BE2C (cell line): ENCODE measurements at regions not wholly inside any gene's neighbourhood (a gene's known extent, or its start where the extent isn't known, plus 50 kb on each side); places are given as distances from the start of the nearest gene placed in this dataset.

ENCODE experiments used
- DNase-seq: peaks from one replicate; pipeline ENCODE4 v3.0.0-alpha.2; 2020
- H3K27me3 ChIP-seq: fragments of 250-450 bp; sonication (Bioruptor Pico); 2 replicates; pipeline ENCODE4 v1.5.1; 2020; ENCODE audit warnings: mild to moderate bottlenecking
- H3K36me3 ChIP-seq: fragments of 250-450 bp; sonication (Bioruptor Pico); 2 replicates; pipeline ENCODE4 v1.5.1; 2020; ENCODE audit warnings: mild to moderate bottlenecking
- H3K4me1 ChIP-seq: fragments of 250-450 bp; sonication (Bioruptor Pico); 2 replicates; pipeline ENCODE4 v1.5.1; 2020
- H3K4me3 ChIP-seq: 2 replicates; pipeline ENCODE4 v1.5.1; 2011; ENCODE audit warnings: low read depth, low read length
- H3K9me3 ChIP-seq: fragments of 250-450 bp; sonication (Bioruptor Pico); 2 replicates; pipeline ENCODE4 v1.5.1; 2020
- TF ChIP-seq, protein P1 (sequence below): IDR thresholded peaks from 2 replicates; pipeline ENCODE4 v1.5.1; 2012; ENCODE audit warnings: mild to moderate bottlenecking, low read depth, low read length

DNA sequence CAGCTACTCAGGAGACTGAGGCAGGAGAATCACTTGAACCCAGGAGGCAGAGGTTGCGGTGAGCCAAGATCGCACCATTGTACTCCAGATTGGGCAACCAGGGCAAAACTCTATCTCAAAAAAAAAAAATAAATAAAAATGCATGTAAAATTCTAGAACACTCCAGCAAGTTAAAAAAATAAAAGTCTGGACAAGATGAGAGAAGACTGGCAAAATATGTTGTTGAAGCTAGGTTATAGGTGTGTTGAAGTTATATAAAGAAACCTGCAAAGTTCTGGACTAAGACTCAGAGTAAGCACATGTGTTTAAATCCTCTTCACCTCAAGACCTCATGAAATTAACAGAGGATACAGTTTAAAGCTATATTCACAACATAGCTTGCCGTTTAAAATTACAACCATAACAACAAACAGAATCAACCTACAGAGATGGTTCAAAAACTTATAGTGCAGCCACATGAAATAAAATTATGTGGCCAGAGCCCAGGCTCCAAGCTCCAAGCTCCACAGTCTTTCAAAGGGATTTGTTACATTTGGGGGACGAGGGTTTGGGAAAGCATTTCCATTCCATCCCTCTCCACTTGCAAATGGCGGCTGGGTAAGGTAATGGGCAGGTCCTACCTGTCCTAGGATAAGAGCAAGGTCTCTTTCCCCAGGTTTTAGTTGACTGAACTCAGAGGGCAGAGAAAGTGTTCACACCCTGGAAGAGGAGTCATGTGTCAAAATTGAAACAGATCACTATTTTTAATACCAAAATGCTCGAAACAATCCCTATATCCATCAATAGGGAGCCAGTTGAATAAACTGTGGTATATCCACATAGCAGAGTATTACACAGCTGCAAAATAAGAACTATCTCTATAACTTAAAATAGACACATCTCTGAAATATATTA lies 59.9 kb upstream of the MYCN start:
- no peak for DNase-seq
- no peaks in the 10 kb centered on the region for H3K27me3 ChIP-seq
- H3K9me3 ChIP-seq: no peaks in the 10 kb centered on the region
- TF ChIP-seq, protein P1, sequence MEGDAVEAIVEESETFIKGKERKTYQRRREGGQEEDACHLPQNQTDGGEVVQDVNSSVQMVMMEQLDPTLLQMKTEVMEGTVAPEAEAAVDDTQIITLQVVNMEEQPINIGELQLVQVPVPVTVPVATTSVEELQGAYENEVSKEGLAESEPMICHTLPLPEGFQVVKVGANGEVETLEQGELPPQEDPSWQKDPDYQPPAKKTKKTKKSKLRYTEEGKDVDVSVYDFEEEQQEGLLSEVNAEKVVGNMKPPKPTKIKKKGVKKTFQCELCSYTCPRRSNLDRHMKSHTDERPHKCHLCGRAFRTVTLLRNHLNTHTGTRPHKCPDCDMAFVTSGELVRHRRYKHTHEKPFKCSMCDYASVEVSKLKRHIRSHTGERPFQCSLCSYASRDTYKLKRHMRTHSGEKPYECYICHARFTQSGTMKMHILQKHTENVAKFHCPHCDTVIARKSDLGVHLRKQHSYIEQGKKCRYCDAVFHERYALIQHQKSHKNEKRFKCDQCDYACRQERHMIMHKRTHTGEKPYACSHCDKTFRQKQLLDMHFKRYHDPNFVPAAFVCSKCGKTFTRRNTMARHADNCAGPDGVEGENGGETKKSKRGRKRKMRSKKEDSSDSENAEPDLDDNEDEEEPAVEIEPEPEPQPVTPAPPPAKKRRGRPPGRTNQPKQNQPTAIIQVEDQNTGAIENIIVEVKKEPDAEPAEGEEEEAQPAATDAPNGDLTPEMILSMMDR: no peak
- no peaks in the 10 kb centered on the region for H3K4me1 ChIP-seq
- H3K36me3 ChIP-seq: no peaks in the 10 kb centered on the region
- no peak overlapping the region for H3K4me3 ChIP-seq

DNA sequence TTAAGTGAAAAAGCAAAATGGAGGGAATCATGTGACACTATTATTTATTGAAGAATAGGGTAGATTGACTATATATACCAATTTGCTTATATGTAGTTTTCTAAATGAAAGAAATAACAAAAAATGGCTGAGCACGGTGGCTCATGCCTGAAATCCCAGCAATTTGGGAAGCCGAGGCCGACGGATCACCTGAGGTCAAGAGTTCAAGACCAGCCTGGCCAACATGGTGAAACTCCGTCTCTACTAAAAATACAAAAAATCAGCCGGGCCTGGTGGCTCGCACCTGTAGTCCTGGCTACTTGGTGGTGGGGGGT lies 59.3 kb upstream of the MYCN start:
- Histone ChIP-seq H3K36me3 (no peaks in the 10 kb centered on the region), H3K4me1 (no peaks in the 10 kb centered on the region), H3K27me3 (no peaks in the 10 kb centered on the region), H3K4me3 (no peak overlapping the region), H3K9me3 (no peaks in the 10 kb centered on the region)
- DNase-seq: no peak
- TF ChIP-seq, protein P1: no peak

DNA sequence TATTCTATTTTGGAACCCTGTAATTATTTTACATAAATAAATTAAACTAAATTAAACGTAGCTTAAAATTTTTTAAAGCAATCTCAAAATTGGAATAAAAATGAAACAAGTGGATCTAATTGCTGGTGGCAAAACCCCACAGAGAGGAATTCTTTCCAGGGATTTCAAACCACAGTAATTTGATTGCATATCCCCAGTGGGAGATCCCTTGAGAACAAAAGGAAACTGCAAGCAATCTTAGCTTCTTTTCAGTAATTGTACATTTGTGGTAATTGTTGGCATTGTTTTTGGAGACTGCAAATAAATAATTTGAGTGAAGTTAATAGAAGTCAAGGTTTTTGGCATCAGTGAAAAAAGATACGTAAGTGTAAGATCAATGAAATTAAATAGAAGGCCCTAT lies 58.7 kb upstream of the MYCN start:
- no peak for DNase-seq
- H3K4me3 ChIP-seq: no peak overlapping the region
- no peaks in the 10 kb centered on the region for H3K36me3 ChIP-seq
- no peaks in the 10 kb centered on the region for H3K4me1 ChIP-seq
- H3K27me3 ChIP-seq: no peaks in the 10 kb centered on the region
- TF ChIP-seq, protein P1: no peak
- no peaks in the 10 kb centered on the region for H3K9me3 ChIP-seq

DNA sequence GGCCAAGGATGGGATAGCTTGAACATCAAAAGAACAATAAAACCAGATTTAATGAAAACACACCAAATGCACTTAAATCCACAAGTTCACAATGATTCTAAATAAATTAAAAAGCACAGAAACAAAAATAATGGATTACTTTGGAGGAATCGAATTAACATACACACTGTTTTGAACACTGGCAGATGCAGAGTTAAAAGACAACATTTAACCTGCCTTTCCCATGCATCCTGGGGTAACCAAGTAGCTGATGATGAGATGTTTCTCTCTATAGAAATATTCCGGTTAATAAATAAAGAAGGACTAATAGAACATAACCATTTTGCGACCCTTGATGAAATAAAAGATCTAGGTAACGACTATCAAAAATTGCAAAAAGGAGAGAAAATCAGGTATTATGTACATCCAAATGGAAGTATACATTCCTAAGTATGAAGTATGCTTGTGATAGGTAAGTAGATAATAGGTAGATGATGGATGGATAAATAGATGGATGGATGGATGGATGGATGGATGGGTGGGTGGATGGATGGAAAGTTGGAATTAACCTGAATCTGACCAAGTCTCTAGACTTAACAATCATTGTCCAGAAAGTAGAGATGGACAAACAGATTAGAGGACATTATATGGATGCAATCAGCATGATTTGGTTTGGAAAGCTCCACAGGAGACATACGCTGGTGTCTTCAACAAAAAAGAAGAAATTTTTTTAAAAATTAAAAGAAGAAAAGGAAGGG lies 57.4 kb upstream of the MYCN start:
- no peaks in the 10 kb centered on the region for H3K9me3 ChIP-seq
- H3K4me3 ChIP-seq: no peak overlapping the region
- TF ChIP-seq, protein P1: no peak
- no peaks in the 10 kb centered on the region for H3K36me3 ChIP-seq
- H3K4me1 ChIP-seq: no peaks in the 10 kb centered on the region
- no peaks in the 10 kb centered on the region for H3K27me3 ChIP-seq
- DNase-seq: no peak

DNA sequence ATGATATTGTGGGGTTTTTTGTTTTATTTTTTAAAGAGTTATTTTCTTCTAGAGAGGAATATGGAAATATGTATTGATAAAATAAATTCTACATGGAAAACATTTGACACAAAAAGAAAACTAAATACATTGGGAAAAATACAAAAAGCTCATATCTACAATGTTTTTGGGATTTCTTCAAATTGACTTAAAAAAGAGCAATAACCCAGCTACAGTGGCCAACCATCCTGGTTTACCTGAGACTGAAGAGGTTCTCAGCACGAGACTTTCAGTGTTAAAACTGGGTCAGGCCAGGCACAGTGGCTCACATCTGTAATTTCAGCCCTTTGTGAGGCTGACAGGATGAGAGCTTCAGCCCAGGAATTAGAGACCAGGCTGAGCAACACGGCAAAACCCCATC lies 56.7 kb upstream of the MYCN start:
- DNase-seq: no peak
- no peaks in the 10 kb centered on the region for H3K9me3 ChIP-seq
- TF ChIP-seq, protein P1: no peak
- no peak overlapping the region for H3K4me3 ChIP-seq
- no peaks in the 10 kb centered on the region for H3K27me3 ChIP-seq
- no peaks in the 10 kb centered on the region for H3K36me3 ChIP-seq
- H3K4me1 ChIP-seq: no peaks in the 10 kb centered on the region

DNA sequence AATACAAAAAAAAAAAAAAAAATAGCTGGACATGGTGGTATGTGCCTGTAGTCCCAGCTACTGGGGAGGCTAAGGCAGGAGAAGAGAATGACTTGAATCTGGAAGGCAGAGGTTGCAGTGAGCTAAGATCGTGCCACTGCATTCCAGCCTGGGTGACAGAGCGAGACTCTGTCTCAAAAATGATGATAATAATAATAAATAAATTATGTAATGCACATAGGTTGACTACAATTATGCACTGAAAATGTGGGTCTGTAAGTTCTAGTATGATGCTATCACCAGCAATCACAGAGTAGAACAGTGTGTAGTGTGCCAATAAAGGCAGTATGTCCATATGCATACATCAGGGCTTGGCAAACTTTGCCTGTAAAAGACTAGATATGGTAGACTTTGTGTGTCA lies 55.6 kb upstream of the MYCN start:
- Histone ChIP-seq H3K4me1 (no peaks in the 10 kb centered on the region), H3K9me3 (no peaks in the 10 kb centered on the region), H3K27me3 (no peaks in the 10 kb centered on the region), H3K36me3 (no peaks in the 10 kb centered on the region), H3K4me3 (no peak overlapping the region)
- TF ChIP-seq, protein P1: no peak
- no peak for DNase-seq
